ENCODE measurements at regions not wholly inside any gene's neighbourhood (a gene's known extent, or its start where the extent isn't known, plus 50 kb on each side); places are given as distances from the start of the nearest gene placed in this dataset.

- H3K9me3 ChIP-seq (ENCODE audit: control insufficient read depth, low read length) = peaks cover 2% of the 10 kb centered on the region
- no peak overlapping the region for H3K4me3 ChIP-seq (ENCODE audit: extremely low read depth, insufficient read depth, low read length, poor library complexity, severe bottlenecking)
- WGBS, 2 experiments (ENCODE audit: insufficient coverage in 2 of 2) = 93% methylated on average over 2 of the region's 3 CpGs; no CpG with 5 or more reads in 1 of the 2 experiments
- H3K36me3 ChIP-seq (ENCODE audit: control insufficient read depth, insufficient read depth, low read length) = no peaks in the 10 kb centered on the region
- no peak overlapping the region for H3K27ac ChIP-seq (ENCODE audit: low read depth, low read length, severe bottlenecking)
- no peaks in the 10 kb centered on the region for H3K4me1 ChIP-seq (ENCODE audit: control insufficient read depth, insufficient read depth, low read length, poor library complexity, severe bottlenecking)
These were observed 115.3 kb upstream of the BCOR start for GRCh38 chrX:40213092-40213491.

GRCh38 chrX:40209951-40210617 lies 112.3 kb upstream of the BCOR start:
- no peak overlapping the region for H3K27ac ChIP-seq (ENCODE audit: low read depth, low read length, severe bottlenecking)
- no peaks in the 10 kb centered on the region for H3K4me1 ChIP-seq (ENCODE audit: control insufficient read depth, insufficient read depth, low read length, poor library complexity, severe bottlenecking)
- H3K9me3 ChIP-seq (ENCODE audit: control insufficient read depth, low read length) = peaks cover 2% of the 10 kb centered on the region
- no CpG with 5 or more reads among the region's 4 CpGs for WGBS, 2 experiments (ENCODE audit: insufficient coverage in 2 of 2)
- no peak overlapping the region for H3K4me3 ChIP-seq (ENCODE audit: extremely low read depth, insufficient read depth, low read length, poor library complexity, severe bottlenecking)
- H3K36me3 ChIP-seq (ENCODE audit: control insufficient read depth, insufficient read depth, low read length) = no peaks in the 10 kb centered on the region

GRCh38 chrX:40207626-40208025 lies 109.9 kb upstream of the BCOR start:
- H3K9me3 ChIP-seq (ENCODE audit: control insufficient read depth, low read length) = no peaks in the 10 kb centered on the region
- H3K27ac ChIP-seq (ENCODE audit: low read depth, low read length, severe bottlenecking) = no peak overlapping the region
- no peak overlapping the region for H3K4me3 ChIP-seq (ENCODE audit: extremely low read depth, insufficient read depth, low read length, poor library complexity, severe bottlenecking)
- WGBS, 2 experiments (ENCODE audit: insufficient coverage in 2 of 2) = 82% methylated on average over 3 of the region's 4 CpGs; no CpG with 5 or more reads in 1 of the 2 experiments
- H3K36me3 ChIP-seq (ENCODE audit: control insufficient read depth, insufficient read depth, low read length) = no peaks in the 10 kb centered on the region
- H3K4me1 ChIP-seq (ENCODE audit: control insufficient read depth, insufficient read depth, low read length, poor library complexity, severe bottlenecking) = no peaks in the 10 kb centered on the region

- WGBS, 2 experiments (ENCODE audit: insufficient coverage in 2 of 2) = 85 to 87% methylated on average over 12 to 24 of the region's 26 CpGs
- Histone ChIP-seq H3K36me3 (ENCODE audit: control insufficient read depth, insufficient read depth, low read length) (no peaks in the 10 kb centered on the region), H3K4me1 (ENCODE audit: control insufficient read depth, insufficient read depth, low read length, poor library complexity, severe bottlenecking) (no peaks in the 10 kb centered on the region), H3K27ac (ENCODE audit: low read depth, low read length, severe bottlenecking) (no peak overlapping the region), H3K9me3 (ENCODE audit: control insufficient read depth, low read length) (no peaks in the 10 kb centered on the region), H3K4me3 (ENCODE audit: extremely low read depth, insufficient read depth, low read length, poor library complexity, severe bottlenecking) (no peak overlapping the region)
These were observed 107.7 kb upstream of the BCOR start for GRCh38 chrX:40205471-40205870.

- Histone ChIP-seq H3K36me3 (ENCODE audit: control insufficient read depth, insufficient read depth, low read length) (no peaks in the 10 kb centered on the region), H3K27ac (ENCODE audit: low read depth, low read length, severe bottlenecking) (no peak overlapping the region), H3K4me3 (ENCODE audit: extremely low read depth, insufficient read depth, low read length, poor library complexity, severe bottlenecking) (no peak overlapping the region), H3K4me1 (ENCODE audit: control insufficient read depth, insufficient read depth, low read length, poor library complexity, severe bottlenecking) (no peaks in the 10 kb centered on the region), H3K9me3 (ENCODE audit: control insufficient read depth, low read length) (no peaks in the 10 kb centered on the region)
- no CpG with 5 or more reads among the region's 5 CpGs for WGBS, 2 experiments (ENCODE audit: insufficient coverage in 2 of 2)
These were observed 104.7 kb upstream of the BCOR start for GRCh38 chrX:40202456-40202855.

GRCh38 chrX:40201329-40201885 lies 103.6 kb upstream of the BCOR start:
- Histone ChIP-seq H3K36me3 (ENCODE audit: control insufficient read depth, insufficient read depth, low read length) (no peaks in the 10 kb centered on the region), H3K9me3 (ENCODE audit: control insufficient read depth, low read length) (no peaks in the 10 kb centered on the region), H3K4me3 (ENCODE audit: extremely low read depth, insufficient read depth, low read length, poor library complexity, severe bottlenecking) (no peak overlapping the region), H3K27ac (ENCODE audit: low read depth, low read length, severe bottlenecking) (no peak overlapping the region), H3K4me1 (ENCODE audit: control insufficient read depth, insufficient read depth, low read length, poor library complexity, severe bottlenecking) (no peaks in the 10 kb centered on the region)
- 83 to 100% methylated on average over 1 to 3 of the region's 3 CpGs for WGBS, 2 experiments (ENCODE audit: insufficient coverage in 2 of 2)

GRCh38 chrX:40199704-40200103 lies 101.9 kb upstream of the BCOR start:
- WGBS, 2 experiments (ENCODE audit: insufficient coverage in 2 of 2) = 87 to 93% methylated on average over 3 to 4 of the region's 7 CpGs
- Histone ChIP-seq H3K9me3 (ENCODE audit: control insufficient read depth, low read length) (no peaks in the 10 kb centered on the region), H3K4me1 (ENCODE audit: control insufficient read depth, insufficient read depth, low read length, poor library complexity, severe bottlenecking) (no peaks in the 10 kb centered on the region), H3K4me3 (ENCODE audit: extremely low read depth, insufficient read depth, low read length, poor library complexity, severe bottlenecking) (no peak overlapping the region), H3K36me3 (ENCODE audit: control insufficient read depth, insufficient read depth, low read length) (no peaks in the 10 kb centered on the region), H3K27ac (ENCODE audit: low read depth, low read length, severe bottlenecking) (no peak overlapping the region)

GRCh38 chrX:40197071-40197470 lies 99.3 kb upstream of the BCOR start:
- H3K9me3 ChIP-seq (ENCODE audit: control insufficient read depth, low read length) = no peaks in the 10 kb centered on the region
- WGBS, 2 experiments (ENCODE audit: insufficient coverage in 2 of 2) = 100% methylated on average over 1 of the region's 6 CpGs; no CpG with 5 or more reads in 1 of the 2 experiments
- no peaks in the 10 kb centered on the region for H3K4me1 ChIP-seq (ENCODE audit: control insufficient read depth, insufficient read depth, low read length, poor library complexity, severe bottlenecking)
- H3K36me3 ChIP-seq (ENCODE audit: control insufficient read depth, insufficient read depth, low read length) = no peaks in the 10 kb centered on the region
- H3K4me3 ChIP-seq (ENCODE audit: extremely low read depth, insufficient read depth, low read length, poor library complexity, severe bottlenecking) = no peak overlapping the region
- no peak overlapping the region for H3K27ac ChIP-seq (ENCODE audit: low read depth, low read length, severe bottlenecking)

GRCh38 chrX:40195368-40195767 lies 97.6 kb upstream of the BCOR start:
- Histone ChIP-seq H3K4me1 (ENCODE audit: control insufficient read depth, insufficient read depth, low read length, poor library complexity, severe bottlenecking) (no peaks in the 10 kb centered on the region), H3K27ac (ENCODE audit: low read depth, low read length, severe bottlenecking) (no peak overlapping the region), H3K9me3 (ENCODE audit: control insufficient read depth, low read length) (no peaks in the 10 kb centered on the region), H3K4me3 (ENCODE audit: extremely low read depth, insufficient read depth, low read length, poor library complexity, severe bottlenecking) (no peak overlapping the region), H3K36me3 (ENCODE audit: control insufficient read depth, insufficient read depth, low read length) (no peaks in the 10 kb centered on the region)
- WGBS, 2 experiments (ENCODE audit: insufficient coverage in 2 of 2) = 100% methylated on average over 1 of the region's 1 CpG; no CpG with 5 or more reads in 1 of the 2 experiments

GRCh38 chrX:40192196-40192595 lies 94.4 kb upstream of the BCOR start:
- 86 to 100% methylated on average over 1 of the region's 1 CpG for WGBS, 2 experiments (ENCODE audit: insufficient coverage in 2 of 2)
- H3K36me3 ChIP-seq (ENCODE audit: control insufficient read depth, insufficient read depth, low read length) = no peaks in the 10 kb centered on the region
- no peak overlapping the region for H3K27ac ChIP-seq (ENCODE audit: low read depth, low read length, severe bottlenecking)
- H3K4me3 ChIP-seq (ENCODE audit: extremely low read depth, insufficient read depth, low read length, poor library complexity, severe bottlenecking) = no peak overlapping the region
- H3K9me3 ChIP-seq (ENCODE audit: control insufficient read depth, low read length) = no peaks in the 10 kb centered on the region
- no peaks in the 10 kb centered on the region for H3K4me1 ChIP-seq (ENCODE audit: control insufficient read depth, insufficient read depth, low read length, poor library complexity, severe bottlenecking)

GRCh38 chrX:40189637-40190036 lies 91.9 kb upstream of the BCOR start:
- Histone ChIP-seq H3K27ac (ENCODE audit: low read depth, low read length, severe bottlenecking) (no peak overlapping the region), H3K4me1 (ENCODE audit: control insufficient read depth, insufficient read depth, low read length, poor library complexity, severe bottlenecking) (no peaks in the 10 kb centered on the region), H3K9me3 (ENCODE audit: control insufficient read depth, low read length) (no peaks in the 10 kb centered on the region), H3K4me3 (ENCODE audit: extremely low read depth, insufficient read depth, low read length, poor library complexity, severe bottlenecking) (no peak overlapping the region), H3K36me3 (ENCODE audit: control insufficient read depth, insufficient read depth, low read length) (no peaks in the 10 kb centered on the region)
- no CpG with 5 or more reads among the region's 4 CpGs for WGBS, 2 experiments (ENCODE audit: insufficient coverage in 2 of 2)
